Fibroblast of villous mesenchyme (primary cell): ENCODE measurements at regions not wholly inside any gene's neighbourhood (a gene's known extent, or its start where the extent isn't known, plus 50 kb on each side); places are given as distances from the start of the nearest gene placed in this dataset.
A peak's percentile ranks its signal among the peaks of the same experiment; 100 is the strongest.

Experiments used
- DNase-seq: peaks from one replicate; pipeline ENCODE4 v3.0.0-alpha.2; 2010; ENCODE audit warnings: low read depth
- H3K4me3 ChIP-seq: 2 replicates; pipeline ENCODE4 v1.5.1; 2011; ENCODE audit warnings: low read depth, mild to moderate bottlenecking, low read length
- CTCF ChIP-seq: IDR thresholded peaks from 2 replicates; pipeline ENCODE4 v1.5.1; 2012; ENCODE audit warnings: low read depth, mild to moderate bottlenecking, low read length; ENCODE audit not compliant: insufficient read depth

GRCh38 chrX:131801066-131801465 lies 222.0 kb upstream of the STK26 start:
- DNase-seq: no peak
- H3K4me3 ChIP-seq: no peak overlapping the region
- TF ChIP-seq CTCF: no peak

- peak; percentile 47 for DNase-seq
- no peak for TF ChIP-seq CTCF
- no peak overlapping the region for H3K4me3 ChIP-seq
These were observed 221.2 kb upstream of the STK26 start for GRCh38 chrX:131801911-131802310.

GRCh38 chrX:131802836-131803626 lies 220.1 kb upstream of the STK26 start:
- DNase-seq: peak; percentile 85
- peak; percentile 65 for TF ChIP-seq CTCF

GRCh38 chrX:131812847-131813825 lies 210.0 kb upstream of the STK26 start:
- peak; percentile 50 for TF ChIP-seq CTCF
- peak overlapping the region; percentile 61 for H3K4me3 ChIP-seq
- peak; percentile 93 for DNase-seq

More at GRCh38 chrX:131802836-131803626, 220.1 kb upstream of the STK26 start:
- peak overlapping the region; percentile 41 for H3K4me3 ChIP-seq

- H3K4me3 ChIP-seq: peak overlapping the region; percentile 48
- TF ChIP-seq CTCF: peak; percentile 46
- peak; percentile 90 for DNase-seq
These were observed 206.5 kb upstream of the STK26 start for GRCh38 chrX:131816551-131817136.

- TF ChIP-seq CTCF: no peak
- DNase-seq: no peak
- no peak overlapping the region for H3K4me3 ChIP-seq
These were observed 204.7 kb upstream of the STK26 start for GRCh38 chrX:131818297-131818936.
